Heart left ventricle (tissue), 16 donors: ENCODE measurements at regions not wholly inside any gene's neighbourhood (a gene's known extent, or its start where the extent isn't known, plus 50 kb on each side); places are given as distances from the start of the nearest gene placed in this dataset.

Experiments
- ATAC-seq, 4 donors: fragments of 200-7000 bp; cut with Tn5 transposase; one replicate each; pipeline ENCODE4 v1.9.1; 2020 to 2022; ENCODE audit warnings: moderate library complexity in 4 of 4, mild to moderate bottlenecking in 3 of 4, moderate number of reproducible peaks in 1 of 4
- DNase-seq, 5 donors: peaks; one replicate each; pipeline ENCODE4 v3.0.0-alpha.2; 2020
- H3K27ac ChIP-seq, 12 donors: fragments of 200-600 bp; sonication (generic) in 4 of 12; one replicate each; pipeline versions ENCODE4 v1.5.0 to v1.8.0; 2016 to 2022; ENCODE audit warnings: mild to moderate bottlenecking in 2 of 12
- H3K27me3 ChIP-seq, 9 donors: fragments of 200-600 bp; sonication (generic) in 2 of 9; one replicate each; pipeline versions ENCODE4 v1.5.1 to v1.8.0; 2016 to 2022; ENCODE audit warnings: mild to moderate bottlenecking in 3 of 9
- H3K36me3 ChIP-seq, 9 donors: fragments of 200-600 bp; sonication (generic) in 2 of 9; one replicate each; pipeline versions ENCODE4 v1.5.0 to v1.8.0; 2018 to 2022; ENCODE audit warnings: mild to moderate bottlenecking in 2 of 9
- H3K4me1 ChIP-seq, 12 donors: fragments of 200-600 bp; sonication (generic) in 4 of 12; one replicate each; pipeline versions ENCODE4 v1.5.0 to v1.8.0; 2016 to 2022; ENCODE audit warnings: mild to moderate bottlenecking in 3 of 12
- H3K4me3 ChIP-seq, 12 donors: fragments of 200-600 bp; sonication (generic) in 4 of 12; one replicate each; pipeline versions ENCODE4 v1.5.0 to v1.8.0; 2017 to 2022; ENCODE audit warnings: mild to moderate bottlenecking in 9 of 12, moderate library complexity in 4 of 12
- H3K9me3 ChIP-seq, 12 donors: fragments of 200-600 bp; sonication (generic) in 4 of 12; one replicate each; pipeline versions ENCODE4 v1.5.0 to v1.8.0; 2016 to 2022; ENCODE audit warnings: mild to moderate bottlenecking in 1 of 12
- POLR2A ChIP-seq, 2 donors: fragments of 450-650 bp; IDR thresholded peaks; one replicate each; pipeline ENCODE4 v1.6.1; 2017; ENCODE audit warnings: antibody characterized with exemption in 2 of 2, mild to moderate bottlenecking in 2 of 2, moderate library complexity in 2 of 2
- WGBS, 4 donors: extraction: QIAGEN DNeasy Blood & Tissue Kit in 2 of 4; methylation state at CpG; one replicate each; pipeline versions ENCODE4 v1.1.5 to v1.1.7; 2013 to 2018; 5-methylcytosine and 5-hydroxymethylcytosine counted together
- intact Hi-C, 10 donors: fragments of 100-400 bp; cut with DNase I; formaldehyde crosslinking; loops; one replicate each; pipeline versions ENCODE4 v1.11.1 to v1.14.2; 2022
- TF ChIP-seq, protein P1 (sequence below), 12 donors: fragments of 200-600 bp; sonication (generic) in 4 of 12; IDR thresholded peaks; one replicate each; pipeline versions ENCODE4 v1.5.0 to v1.8.0; 2018 to 2022; ENCODE audit warnings: antibody characterized with exemption in 12 of 12, mild to moderate bottlenecking in 5 of 12
- donor health status: ischemic (EF 13 %, LVEDD 7.1; RV severe dilation, severe dysfunction).
- donor health status: healthy with polysubstance abuse.
- donor health status: DM: no; HTN: yes; CAD: no.
- donor health status: DM: no; HTN: no; CAD: no.
- donor health status: ischemic (EF 25% LVEDD 6.9; RV normal size, moderate dysfunction).
- donor health status: ischemic (EF 25% LVEDD 5.7; RV mildly dilated, moderate dysfunction).
- donor health status: healthy.
- donor health status: DM: yes; HTN: yes; CAD: no.
- donor health status: ischemic (EF 35%, LVEDD 5.7; RV mildly dilated, moderate dysfunction).
- donor health status: nonischemic (EF 11% LVEDD 7.7; RV severe dilation, severe dysfunction).
- donor health status: DM: yes; HTN: yes; CAD: no.
- donor health status: PGD.
- donor health status: ischemic (EF 29% LVEDD 5.4; RV normal size, mild dysfunction).
- donor health status: nonischemic (EF 23%, LVEDD 6.1; RV moderate dilation, normal function).

DNA sequence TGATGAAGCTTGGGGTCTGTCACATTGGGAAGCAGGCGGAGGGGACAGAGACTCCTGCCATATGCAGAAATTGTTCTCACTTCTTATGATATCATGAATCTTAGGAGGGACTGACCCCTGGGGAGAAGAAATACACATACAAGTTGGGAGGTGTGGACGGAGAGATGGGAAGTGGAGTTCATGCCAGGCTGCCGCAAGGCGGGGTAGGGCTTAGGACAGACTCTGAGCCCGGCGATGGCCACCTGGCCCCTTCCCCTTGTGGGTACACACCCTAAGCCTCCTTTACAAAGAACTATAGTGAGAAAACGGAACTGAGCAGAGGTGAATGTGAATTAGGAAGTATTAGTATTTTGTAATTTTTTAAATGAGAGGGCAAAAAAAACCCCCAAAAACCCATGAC lies 177.0 kb upstream of the IRS2 start:
- WGBS, 4 donors = 88 to 91% (median 91%) methylated on average over 7 of the region's 7 CpGs
- Histone ChIP-seq H3K4me3 (no peak overlapping the region), H3K4me1 (no peaks in the 10 kb centered on the region), H3K27ac (no peak overlapping the region), H3K27me3 (peaks cover 0 to 2% (median 0%) of the 10 kb centered on the region in 9 donors), H3K36me3 (no peaks in the 10 kb centered on the region), H3K9me3 (peaks cover 0 to 9% (median 0%) of the 10 kb centered on the region in 12 donors)
- no peak for ATAC-seq
- no peak for TF ChIP-seq POLR2A (IDR thresholded peaks at IDR 0.05)
- TF ChIP-seq, protein P1, sequence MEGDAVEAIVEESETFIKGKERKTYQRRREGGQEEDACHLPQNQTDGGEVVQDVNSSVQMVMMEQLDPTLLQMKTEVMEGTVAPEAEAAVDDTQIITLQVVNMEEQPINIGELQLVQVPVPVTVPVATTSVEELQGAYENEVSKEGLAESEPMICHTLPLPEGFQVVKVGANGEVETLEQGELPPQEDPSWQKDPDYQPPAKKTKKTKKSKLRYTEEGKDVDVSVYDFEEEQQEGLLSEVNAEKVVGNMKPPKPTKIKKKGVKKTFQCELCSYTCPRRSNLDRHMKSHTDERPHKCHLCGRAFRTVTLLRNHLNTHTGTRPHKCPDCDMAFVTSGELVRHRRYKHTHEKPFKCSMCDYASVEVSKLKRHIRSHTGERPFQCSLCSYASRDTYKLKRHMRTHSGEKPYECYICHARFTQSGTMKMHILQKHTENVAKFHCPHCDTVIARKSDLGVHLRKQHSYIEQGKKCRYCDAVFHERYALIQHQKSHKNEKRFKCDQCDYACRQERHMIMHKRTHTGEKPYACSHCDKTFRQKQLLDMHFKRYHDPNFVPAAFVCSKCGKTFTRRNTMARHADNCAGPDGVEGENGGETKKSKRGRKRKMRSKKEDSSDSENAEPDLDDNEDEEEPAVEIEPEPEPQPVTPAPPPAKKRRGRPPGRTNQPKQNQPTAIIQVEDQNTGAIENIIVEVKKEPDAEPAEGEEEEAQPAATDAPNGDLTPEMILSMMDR (IDR thresholded peaks at IDR 0.05) = no peak
- no peak for DNase-seq
- intact Hi-C loops = no loop called here

DNA sequence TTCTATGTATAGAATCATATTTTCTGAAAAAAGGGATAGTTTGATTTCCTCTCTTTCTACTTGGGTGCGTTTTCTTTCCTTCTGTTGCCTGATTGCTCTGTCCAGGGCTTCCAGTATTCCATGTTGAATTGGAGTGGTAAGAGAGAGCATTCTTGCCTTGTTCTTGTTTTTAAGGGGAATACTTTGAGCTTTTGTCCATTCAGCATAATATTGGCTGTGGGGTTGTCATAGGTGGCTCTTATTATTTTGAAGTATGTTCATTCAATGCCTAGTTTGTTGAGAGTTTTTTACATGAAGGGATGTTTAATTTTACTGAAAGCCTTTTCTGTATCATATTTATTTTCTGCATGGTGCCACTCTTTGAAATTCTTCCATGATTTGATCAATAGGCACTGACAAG lies 173.5 kb upstream of the IRS2 start:
- H3K4me3 ChIP-seq = no peak overlapping the region
- no peak for DNase-seq
- no peaks in the 10 kb centered on the region for H3K4me1 ChIP-seq
- no peaks in the 10 kb centered on the region for H3K36me3 ChIP-seq
- H3K27ac ChIP-seq = no peak overlapping the region
- ATAC-seq = no peak
- 74 to 90% (median 86%) methylated on average over 1 of the region's 1 CpG for WGBS, 4 donors
- TF ChIP-seq, protein P1 (IDR thresholded peaks at IDR 0.05) = no peak
- TF ChIP-seq POLR2A (IDR thresholded peaks at IDR 0.05) = no peak
- H3K9me3 ChIP-seq = peaks cover 0 to 20% (median 0%) of the 10 kb centered on the region in 12 donors
- intact Hi-C loops = no loop called here
- H3K27me3 ChIP-seq = peaks cover 0 to 2% (median 0%) of the 10 kb centered on the region in 9 donors

DNA sequence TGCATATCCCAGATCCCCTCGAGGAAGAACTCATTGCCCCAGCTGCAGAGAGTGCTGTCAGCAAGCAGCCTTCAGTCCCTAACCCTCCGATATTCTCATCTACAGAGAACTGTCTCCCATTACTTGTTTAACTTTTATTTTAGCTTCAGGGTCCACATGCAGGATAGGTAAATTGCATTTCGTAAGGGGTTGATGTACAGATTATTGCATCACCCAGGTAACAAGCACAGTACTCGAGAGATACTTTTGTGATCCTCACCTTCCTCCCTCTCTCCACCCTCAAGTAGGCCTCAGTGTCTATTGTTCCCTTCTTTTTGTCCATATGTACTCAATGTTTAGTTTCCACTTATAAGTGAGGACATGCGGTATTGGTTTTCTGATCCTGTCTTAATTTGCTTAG lies 171.5 kb upstream of the IRS2 start:
- Histone ChIP-seq H3K9me3 (peaks cover 0 to 20% (median 0%) of the 10 kb centered on the region in 12 donors), H3K36me3 (no peaks in the 10 kb centered on the region), H3K4me3 (no peak overlapping the region), H3K4me1 (no peaks in the 10 kb centered on the region), H3K27ac (no peak overlapping the region), H3K27me3 (peaks cover 0 to 2% (median 0%) of the 10 kb centered on the region in 9 donors)
- intact Hi-C loops = no loop called here
- DNase-seq (no peak), ATAC-seq (no peak)
- TF ChIP-seq POLR2A (IDR thresholded peaks at IDR 0.05) = no peak
- TF ChIP-seq, protein P1 (IDR thresholded peaks at IDR 0.05) = no peak
- WGBS, 4 donors = 78 to 87% (median 84%) methylated on average over 5 of the region's 5 CpGs

DNA sequence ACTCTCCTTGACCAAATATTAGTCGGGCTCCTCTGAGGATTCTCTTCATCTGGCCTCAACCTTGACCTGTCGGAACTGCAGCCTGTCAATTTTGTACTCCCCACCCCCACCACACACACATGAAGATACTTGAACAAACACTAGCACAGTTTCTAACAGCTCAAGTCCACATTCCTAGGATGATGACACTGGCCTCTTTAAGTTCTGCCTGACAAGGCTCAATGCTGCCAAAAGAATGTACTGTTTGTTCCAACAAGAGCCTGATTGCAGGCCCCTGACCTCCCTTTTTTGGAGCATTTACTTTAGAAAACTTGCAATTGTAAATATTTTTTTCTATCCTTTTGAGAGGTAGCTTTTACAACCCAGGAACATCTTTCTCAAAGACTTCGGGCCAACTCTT lies 169.2 kb upstream of the IRS2 start:
- Histone ChIP-seq H3K27ac (no peak overlapping the region), H3K4me3 (no peak overlapping the region), H3K27me3 (no peaks in the 10 kb centered on the region), H3K36me3 (no peaks in the 10 kb centered on the region), H3K9me3 (peaks cover 0 to 24% (median 0%) of the 10 kb centered on the region in 12 donors), H3K4me1 (no peaks in the 10 kb centered on the region)
- TF ChIP-seq POLR2A (IDR thresholded peaks at IDR 0.05) = no peak
- TF ChIP-seq, protein P1 (IDR thresholded peaks at IDR 0.05) = no peak
- DNase-seq (no peak), ATAC-seq (peak in 1 of 4 donors; percentile 45)
- WGBS, 4 donors = 59 to 74% (median 63%) methylated on average over 3 of the region's 3 CpGs
- intact Hi-C loops = no loop called here
